HL-60 (cell line): ENCODE measurements at regions not wholly inside any gene's neighbourhood (a gene's known extent, or its start where the extent isn't known, plus 50 kb on each side); places are given as distances from the start of the nearest gene placed in this dataset.

Experiments used
- DNase-seq, 2 experiments: peaks; one replicate each; pipeline ENCODE4 v3.0.0-alpha.2; 2010 to 2020; ENCODE audit warnings: low read depth in 1 of 2, low spot score in 1 of 2
- H3K27ac ChIP-seq: fragments of 250-450 bp; sonication (Bioruptor Pico); replicated peaks from 2 replicates; pipeline ENCODE4 v1.5.1; 2020; ENCODE audit warnings: mild to moderate bottlenecking, moderate library complexity
- H3K27me3 ChIP-seq: fragments of 250-450 bp; sonication (Bioruptor Pico); 2 replicates; pipeline ENCODE4 v1.5.1; 2021; ENCODE audit warnings: mild to moderate bottlenecking, moderate library complexity; ENCODE audit not compliant: insufficient read depth, poor library complexity, severe bottlenecking
- H3K4me3 ChIP-seq: replicated peaks from 2 replicates; pipeline ENCODE4 v1.5.1; 2011; ENCODE audit warnings: mild to moderate bottlenecking, control low read depth, low read length; ENCODE audit not compliant: insufficient read depth
- CTCF ChIP-seq: IDR thresholded peaks from one replicate; pipeline ENCODE4 v1.5.1; 2011; ENCODE audit warnings: low read length, control low read depth, inconsistent platforms; ENCODE audit not compliant: insufficient read depth
- GABPA ChIP-seq: IDR thresholded peaks from 2 replicates; pipeline ENCODE4 v1.6.1; 2012; ENCODE audit warnings: low read depth
- POLR2AphosphoS5 ChIP-seq: IDR thresholded peaks from 2 replicates; pipeline ENCODE4 v1.6.1; 2012; ENCODE audit warnings: low read depth
- REST ChIP-seq: IDR thresholded peaks from 2 replicates; pipeline ENCODE4 v1.6.1; 2012; ENCODE audit warnings: low read depth; ENCODE audit not compliant: insufficient replicate concordance
- SPI1 ChIP-seq: IDR thresholded peaks from 2 replicates; pipeline ENCODE4 v1.6.1; 2012; ENCODE audit warnings: low read depth, mild to moderate bottlenecking, borderline replicate concordance

DNA sequence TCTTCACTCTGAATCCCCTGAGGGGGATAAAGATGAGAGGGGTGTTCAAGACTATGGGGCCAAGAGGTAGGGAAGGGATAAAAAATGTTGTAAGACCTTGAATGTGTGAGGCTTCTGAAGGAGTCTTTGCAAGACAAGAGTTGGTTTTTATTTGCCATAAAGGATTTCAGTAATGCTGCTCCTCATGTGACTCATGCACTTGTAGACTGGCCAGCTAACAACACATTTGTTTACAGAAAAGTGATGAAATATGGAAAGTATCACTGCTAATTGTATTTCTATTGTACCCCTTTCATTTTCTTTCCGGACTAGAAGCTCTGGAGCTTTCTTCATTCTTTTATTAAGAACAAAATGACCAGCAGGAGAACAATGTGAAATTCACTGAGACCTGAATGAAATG is 782.1 kb downstream of the EPHA4 start:
- no peak for DNase-seq
- Histone ChIP-seq H3K4me3 (no peak overlapping the region), H3K27ac (no peak overlapping the region), H3K27me3 (no peaks in the 10 kb centered on the region)
- TF ChIP-seq CTCF: no peak
- TF ChIP-seq GABPA: no peak
- TF ChIP-seq REST: no peak
- TF ChIP-seq SPI1: no peak
- TF ChIP-seq POLR2AphosphoS5: no peak

GRCh38 chr2:220795705-220796104 is 776.4 kb downstream of the EPHA4 start:
- H3K4me3 ChIP-seq: no peak overlapping the region
- no peaks in the 10 kb centered on the region for H3K27me3 ChIP-seq
- no peak overlapping the region for H3K27ac ChIP-seq
- DNase-seq: no peak
- TF ChIP-seq CTCF (no peak), SPI1 (no peak), POLR2AphosphoS5 (no peak), REST (no peak), GABPA (no peak)

DNA sequence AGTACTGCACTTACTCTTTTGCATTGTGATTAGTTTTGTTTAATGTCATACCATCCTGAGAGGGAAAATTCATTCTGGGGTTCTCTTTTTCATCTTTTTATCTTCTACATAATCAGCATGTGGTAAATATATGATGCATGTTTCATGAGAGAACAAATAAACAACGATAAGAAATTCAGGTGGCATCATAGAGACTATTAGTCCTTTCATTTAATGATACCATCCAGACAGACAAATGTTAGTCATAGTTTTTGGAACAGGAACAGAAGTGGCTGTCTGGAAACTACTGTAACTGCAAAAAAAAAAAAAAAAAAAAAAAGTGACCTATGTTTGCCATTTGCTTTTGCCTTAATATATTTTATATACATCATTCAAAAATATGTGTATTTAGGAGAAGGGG is 761.0 kb downstream of the EPHA4 start:
- no peak overlapping the region for H3K4me3 ChIP-seq
- no peaks in the 10 kb centered on the region for H3K27me3 ChIP-seq
- TF ChIP-seq CTCF: no peak
- no peak for TF ChIP-seq SPI1
- TF ChIP-seq REST: no peak
- TF ChIP-seq GABPA: no peak
- TF ChIP-seq POLR2AphosphoS5: no peak
- DNase-seq: no peak
- no peak overlapping the region for H3K27ac ChIP-seq
